KMS-11 (cell line): ENCODE measurements at regions not wholly inside any gene's neighbourhood (a gene's known extent, or its start where the extent isn't known, plus 50 kb on each side); places are given as distances from the start of the nearest gene placed in this dataset.

Experiments
- H2AFZ ChIP-seq: fragments of 200-600 bp; sonication (generic); 2 replicates; pipeline ENCODE4 v1.6.1; 2016; ENCODE audit warnings: antibody characterized with exemption, mixed run types, low read depth
- H3K27ac ChIP-seq: fragments of 200-600 bp; sonication (generic); 2 replicates; pipeline ENCODE4 v1.6.1; 2016; ENCODE audit warnings: mild to moderate bottlenecking, mixed run types
- H3K27me3 ChIP-seq: fragments of 200-600 bp; sonication (generic); 2 replicates; pipeline ENCODE4 v1.6.1; 2017; ENCODE audit warnings: mild to moderate bottlenecking, low read depth, mixed run types, moderate library complexity; ENCODE audit not compliant: insufficient read depth
- H3K36me3 ChIP-seq: fragments of 200-600 bp; sonication (generic); 2 replicates; pipeline ENCODE4 v1.6.1; 2017; ENCODE audit warnings: mild to moderate bottlenecking, mixed run types; ENCODE audit not compliant: insufficient read depth
- H3K4me1 ChIP-seq: fragments of 200-600 bp; sonication (generic); 2 replicates; pipeline ENCODE4 v1.6.1; 2016; ENCODE audit warnings: mild to moderate bottlenecking, low read depth, mixed run types; ENCODE audit not compliant: poor library complexity, severe bottlenecking
- H3K4me2 ChIP-seq: fragments of 200-600 bp; sonication (generic); 2 replicates; pipeline ENCODE4 v1.7.0; 2016; ENCODE audit warnings: mild to moderate bottlenecking, mixed run types
- H3K4me3 ChIP-seq: fragments of 200-600 bp; sonication (generic); IDR thresholded peaks from 2 replicates; pipeline ENCODE4 v1.6.1; 2017; ENCODE audit warnings: low read depth, low read length, mixed read lengths; ENCODE audit not compliant: insufficient read depth
- H3K79me2 ChIP-seq: fragments of 200-600 bp; sonication (generic); 2 replicates; pipeline ENCODE4 v1.6.1; 2016; ENCODE audit warnings: low read depth, mixed run types; ENCODE audit not compliant: insufficient read depth
- H3K9ac ChIP-seq: fragments of 200-600 bp; sonication (generic); 2 replicates; pipeline ENCODE4 v1.6.1; 2016; ENCODE audit warnings: mild to moderate bottlenecking, mixed run types
- H4K20me1 ChIP-seq: fragments of 200-600 bp; sonication (generic); 2 replicates; pipeline ENCODE4 v1.6.1; 2016; ENCODE audit warnings: mild to moderate bottlenecking, mixed run types; ENCODE audit not compliant: insufficient read depth
- CTCF ChIP-seq: fragments of 200-600 bp; sonication (generic); conservative IDR thresholded peaks from 2 replicates; pipeline ENCODE4 v1.6.1; 2017; ENCODE audit warnings: low read depth, mild to moderate bottlenecking, antibody characterized with exemption, low read length, moderate library complexity, mixed read lengths

GRCh38 chr12:29081101-29081500 lies 68.0 kb upstream of the FAR2 start:
- Histone ChIP-seq H3K27me3 (no peaks in the 10 kb centered on the region), H3K4me2 (no peak overlapping the region), H3K79me2 (no peaks in the 10 kb centered on the region), H4K20me1 (no peaks in the 10 kb centered on the region), H3K4me3 (no peak overlapping the region), H2AFZ (no peak overlapping the region), H3K9ac (no peak overlapping the region), H3K36me3 (no peaks in the 10 kb centered on the region), H3K4me1 (no peaks in the 10 kb centered on the region), H3K27ac (no peak overlapping the region)
- TF ChIP-seq CTCF: no peak

GRCh38 chr12:29082522-29082921 lies 66.6 kb upstream of the FAR2 start:
- H3K36me3 ChIP-seq: no peaks in the 10 kb centered on the region
- no peak overlapping the region for H3K27ac ChIP-seq
- no peak overlapping the region for H3K4me2 ChIP-seq
- H3K4me1 ChIP-seq: no peaks in the 10 kb centered on the region
- no peak for TF ChIP-seq CTCF
- H3K79me2 ChIP-seq: no peaks in the 10 kb centered on the region
- no peaks in the 10 kb centered on the region for H3K27me3 ChIP-seq
- no peak overlapping the region for H2AFZ ChIP-seq
- H3K4me3 ChIP-seq: no peak overlapping the region
- H4K20me1 ChIP-seq: no peaks in the 10 kb centered on the region
- no peak overlapping the region for H3K9ac ChIP-seq

- Histone ChIP-seq H3K27me3 (no peaks in the 10 kb centered on the region), H3K4me2 (no peak overlapping the region), H3K4me1 (no peaks in the 10 kb centered on the region), H3K27ac (no peak overlapping the region), H2AFZ (no peak overlapping the region), H3K36me3 (no peaks in the 10 kb centered on the region), H3K4me3 (no peak overlapping the region), H3K79me2 (no peaks in the 10 kb centered on the region), H3K9ac (no peak overlapping the region), H4K20me1 (no peaks in the 10 kb centered on the region)
- TF ChIP-seq CTCF: no peak
Measured at GRCh38 chr12:29086325-29087271, 62.5 kb upstream of the FAR2 start.

GRCh38 chr12:29088611-29089219 lies 60.4 kb upstream of the FAR2 start:
- Histone ChIP-seq H4K20me1 (no peaks in the 10 kb centered on the region), H3K9ac (no peak overlapping the region), H3K4me1 (no peaks in the 10 kb centered on the region), H3K36me3 (no peaks in the 10 kb centered on the region), H3K4me2 (no peak overlapping the region), H2AFZ (no peak overlapping the region), H3K27ac (no peak overlapping the region), H3K27me3 (no peaks in the 10 kb centered on the region), H3K79me2 (no peaks in the 10 kb centered on the region), H3K4me3 (no peak overlapping the region)
- TF ChIP-seq CTCF: peak; percentile 58
